Type B pancreatic cell (in vitro differentiated cells): ENCODE measurements at regions not wholly inside any gene's neighbourhood (a gene's known extent, or its start where the extent isn't known, plus 50 kb on each side); places are given as distances from the start of the nearest gene placed in this dataset.

Experiments used
- DNase-seq: peaks from one replicate; pipeline ENCODE4 v3.0.0; 2021; ENCODE audit warnings: mixed read lengths; ENCODE audit not compliant: unreplicated experiment; ENCODE audit errors: extremely low spot score
- H3K27ac Mint-ChIP-seq: 2 replicates; pipeline ENCODE4 v1.8.0; 2021; ENCODE audit warnings: mild to moderate bottlenecking, mixed read lengths
- H3K27me3 Mint-ChIP-seq: 2 replicates; pipeline ENCODE4 v1.8.0; 2021; ENCODE audit warnings: mixed read lengths
- H3K36me3 Mint-ChIP-seq: 2 replicates; pipeline ENCODE4 v1.8.0; 2021; ENCODE audit warnings: mixed read lengths
- H3K4me1 Mint-ChIP-seq: one replicate; pipeline ENCODE4 v1.8.0; 2021; ENCODE audit warnings: mixed read lengths; ENCODE audit not compliant: unreplicated experiment
- H3K4me3 Mint-ChIP-seq: 2 replicates; pipeline ENCODE4 v1.8.0; 2021; ENCODE audit warnings: mild to moderate bottlenecking, mixed read lengths
- H3K9me3 Mint-ChIP-seq: 2 replicates; pipeline ENCODE4 v1.8.0; 2021; ENCODE audit warnings: mixed read lengths
- TF ChIP-seq, protein P1 (sequence below): fragments of 200-600 bp; sonication (generic); conservative IDR thresholded peaks from 2 replicates; pipeline ENCODE4 v1.5.0; 2021; ENCODE audit warnings: antibody characterized with exemption, mild to moderate bottlenecking

DNA sequence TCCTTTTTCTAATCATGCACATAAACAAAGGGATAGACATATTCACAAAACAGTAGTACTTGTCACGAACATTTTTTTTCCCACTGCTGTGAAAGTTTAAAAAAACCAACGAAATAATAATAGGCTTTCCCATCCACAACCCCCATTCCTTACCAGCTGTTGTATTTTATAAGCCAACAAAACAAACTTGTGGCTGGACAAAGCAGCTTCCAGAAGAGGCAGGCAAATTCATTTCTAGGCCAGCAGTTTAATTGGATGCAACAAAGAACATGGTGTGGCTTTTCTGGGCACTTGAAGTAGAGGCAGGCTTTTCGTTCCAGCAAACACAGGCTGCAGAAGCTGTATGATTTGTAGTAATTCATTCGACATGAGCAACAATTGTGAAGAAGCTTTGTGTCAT, 56.0 kb upstream of the FAM20A start:
- Mint-ChIP-seq H3K27ac (no peak overlapping the region), H3K4me3 (no peak overlapping the region), H3K9me3 (no peaks in the 10 kb centered on the region), H3K4me1 (no peaks in the 10 kb centered on the region), H3K27me3 (no peaks in the 10 kb centered on the region), H3K36me3 (no peaks in the 10 kb centered on the region)
- TF ChIP-seq, protein P1, sequence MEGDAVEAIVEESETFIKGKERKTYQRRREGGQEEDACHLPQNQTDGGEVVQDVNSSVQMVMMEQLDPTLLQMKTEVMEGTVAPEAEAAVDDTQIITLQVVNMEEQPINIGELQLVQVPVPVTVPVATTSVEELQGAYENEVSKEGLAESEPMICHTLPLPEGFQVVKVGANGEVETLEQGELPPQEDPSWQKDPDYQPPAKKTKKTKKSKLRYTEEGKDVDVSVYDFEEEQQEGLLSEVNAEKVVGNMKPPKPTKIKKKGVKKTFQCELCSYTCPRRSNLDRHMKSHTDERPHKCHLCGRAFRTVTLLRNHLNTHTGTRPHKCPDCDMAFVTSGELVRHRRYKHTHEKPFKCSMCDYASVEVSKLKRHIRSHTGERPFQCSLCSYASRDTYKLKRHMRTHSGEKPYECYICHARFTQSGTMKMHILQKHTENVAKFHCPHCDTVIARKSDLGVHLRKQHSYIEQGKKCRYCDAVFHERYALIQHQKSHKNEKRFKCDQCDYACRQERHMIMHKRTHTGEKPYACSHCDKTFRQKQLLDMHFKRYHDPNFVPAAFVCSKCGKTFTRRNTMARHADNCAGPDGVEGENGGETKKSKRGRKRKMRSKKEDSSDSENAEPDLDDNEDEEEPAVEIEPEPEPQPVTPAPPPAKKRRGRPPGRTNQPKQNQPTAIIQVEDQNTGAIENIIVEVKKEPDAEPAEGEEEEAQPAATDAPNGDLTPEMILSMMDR = no peak
- no peak for DNase-seq

DNA sequence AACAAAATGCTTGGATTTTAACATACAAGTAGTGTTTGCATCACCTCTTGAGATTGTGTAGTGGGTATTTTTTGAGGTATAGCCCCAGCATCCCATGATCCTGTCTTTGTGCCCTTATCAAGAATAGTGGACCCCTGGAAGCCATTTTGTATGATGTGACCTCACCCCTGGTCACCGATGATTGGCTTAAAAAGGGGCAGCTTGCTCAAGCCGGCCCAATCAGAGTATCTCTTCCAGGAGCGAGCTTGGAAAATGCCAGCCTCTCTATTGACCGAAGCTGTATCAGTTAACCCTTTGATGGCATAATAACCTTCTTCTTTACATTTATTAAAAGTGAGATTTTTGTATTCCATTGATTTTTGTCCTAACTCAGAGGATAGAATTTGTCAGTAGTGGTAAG, 55.5 kb upstream of the FAM20A start:
- no peak for DNase-seq
- Mint-ChIP-seq H3K36me3 (no peaks in the 10 kb centered on the region), H3K4me3 (no peak overlapping the region), H3K27ac (no peak overlapping the region), H3K9me3 (no peaks in the 10 kb centered on the region), H3K4me1 (no peaks in the 10 kb centered on the region), H3K27me3 (peaks cover 4% of the 10 kb centered on the region)
- TF ChIP-seq, protein P1 = no peak
